Activated CD4-positive, alpha-beta T cell treated with anti-CD3 and anti-CD28 coated beads, Interleukin-2, amount 10 ng/mL, durations not matched to agents 7 days and 5 days (primary cell): ENCODE measurements at regions not wholly inside any gene's neighbourhood (a gene's known extent, or its start where the extent isn't known, plus 50 kb on each side); places are given as distances from the start of the nearest gene placed in this dataset.

Source experiments
- CTCF ChIA-PET: fragments of 350-600 bp; sonication (Branson Sonifier 250); formaldehyde crosslinking; loops from one replicate; lab custom pipeline; 2021; ENCODE audit warnings: antibody characterized with exemption; lab: Charles Lee
- POLR2A ChIA-PET: fragments of 350-600 bp; sonication (Branson Sonifier 250); formaldehyde crosslinking; loops from one replicate; lab custom pipeline; 2021; ENCODE audit warnings: antibody characterized with exemption; lab: Charles Lee
- DNase-seq: peaks from one replicate; pipeline ENCODE4 v3.0.0-alpha.2; 2020
- H3K27ac Mint-ChIP-seq: one replicate; pipeline ENCODE4 v1.8.0; 2021; ENCODE audit warnings: mild to moderate bottlenecking, moderate library complexity, mixed read lengths
- H3K27me3 Mint-ChIP-seq: one replicate; pipeline ENCODE4 v1.8.0; 2021; ENCODE audit warnings: mixed read lengths
- H3K36me3 Mint-ChIP-seq: one replicate; pipeline ENCODE4 v1.8.0; 2021; ENCODE audit warnings: low read depth, mixed read lengths
- H3K4me1 Mint-ChIP-seq: one replicate; pipeline ENCODE4 v1.8.0; 2021; ENCODE audit warnings: mixed read lengths
- H3K4me3 Mint-ChIP-seq: one replicate; pipeline ENCODE4 v1.8.0; 2021; ENCODE audit warnings: mild to moderate bottlenecking, moderate library complexity, mixed read lengths
- H3K9me3 Mint-ChIP-seq: one replicate; pipeline ENCODE4 v1.8.0; 2021; ENCODE audit warnings: mixed read lengths

- H3K9me3 Mint-ChIP-seq: no peaks in the 10 kb centered on the region
- ChIA-PET CTCF (no interaction called here), POLR2A (interaction anchor here (0.7 kb wide), 1 partner anchor 445 kb away, joined by 4 read pairs; no protein-coding TSS in a partner anchor)
- no peaks in the 10 kb centered on the region for H3K36me3 Mint-ChIP-seq
- no peaks in the 10 kb centered on the region for H3K4me1 Mint-ChIP-seq
- peaks cover 14% of the 10 kb centered on the region for H3K27me3 Mint-ChIP-seq
- H3K4me3 Mint-ChIP-seq: no peak overlapping the region
- no peak overlapping the region for H3K27ac Mint-ChIP-seq
- no peak for DNase-seq
These were observed 178.1 kb downstream of the IL15 start for GRCh38 chr4:141814499-141814898.

GRCh38 chr4:141815646-141816045 lies 179.3 kb downstream of the IL15 start:
- Mint-ChIP-seq H3K27me3 (peaks cover 14% of the 10 kb centered on the region), H3K4me1 (no peaks in the 10 kb centered on the region), H3K36me3 (no peaks in the 10 kb centered on the region), H3K9me3 (no peaks in the 10 kb centered on the region), H3K27ac (no peak overlapping the region), H3K4me3 (no peak overlapping the region)
- ChIA-PET CTCF (no interaction called here), POLR2A (no interaction called here)
- no peak for DNase-seq

- Mint-ChIP-seq H3K9me3 (no peaks in the 10 kb centered on the region), H3K36me3 (no peaks in the 10 kb centered on the region), H3K4me1 (no peaks in the 10 kb centered on the region), H3K27me3 (peaks cover 1% of the 10 kb centered on the region), H3K27ac (no peak overlapping the region), H3K4me3 (no peak overlapping the region)
- POLR2A ChIA-PET: no interaction called here
- DNase-seq: no peak
- CTCF ChIA-PET: no interaction called here
These were observed 189.9 kb downstream of the IL15 start for GRCh38 chr4:141826260-141826659.

- no peaks in the 10 kb centered on the region for H3K9me3 Mint-ChIP-seq
- no peak overlapping the region for H3K4me3 Mint-ChIP-seq
- no peak overlapping the region for H3K27ac Mint-ChIP-seq
- no peak for DNase-seq
- H3K4me1 Mint-ChIP-seq: no peaks in the 10 kb centered on the region
- CTCF ChIA-PET: no interaction called here
- no peaks in the 10 kb centered on the region for H3K36me3 Mint-ChIP-seq
- POLR2A ChIA-PET: no interaction called here
- peaks cover 1% of the 10 kb centered on the region for H3K27me3 Mint-ChIP-seq
These were observed 196.8 kb downstream of the IL15 start for GRCh38 chr4:141833209-141833608.

- no peak overlapping the region for H3K4me3 Mint-ChIP-seq
- peaks cover 10% of the 10 kb centered on the region for H3K27me3 Mint-ChIP-seq
- H3K36me3 Mint-ChIP-seq: no peaks in the 10 kb centered on the region
- CTCF ChIA-PET: no interaction called here
- no peak overlapping the region for H3K27ac Mint-ChIP-seq
- H3K9me3 Mint-ChIP-seq: no peaks in the 10 kb centered on the region
- no peaks in the 10 kb centered on the region for H3K4me1 Mint-ChIP-seq
- no peak for DNase-seq
- POLR2A ChIA-PET: no interaction called here
These were observed 204.1 kb downstream of the IL15 start for GRCh38 chr4:141840299-141840986.

GRCh38 chr4:141843136-141843535 lies 206.8 kb downstream of the IL15 start:
- CTCF ChIA-PET: no interaction called here
- no peaks in the 10 kb centered on the region for H3K9me3 Mint-ChIP-seq
- H3K4me3 Mint-ChIP-seq: no peak overlapping the region

GRCh38 chr4:141845901-141846300 lies 209.5 kb downstream of the IL15 start:
- peaks cover 13% of the 10 kb centered on the region for H3K27me3 Mint-ChIP-seq
- no peak overlapping the region for H3K4me3 Mint-ChIP-seq
- H3K36me3 Mint-ChIP-seq: no peaks in the 10 kb centered on the region
- no peaks in the 10 kb centered on the region for H3K9me3 Mint-ChIP-seq
- DNase-seq: no peak
- ChIA-PET POLR2A (no interaction called here), CTCF (no interaction called here)
- no peaks in the 10 kb centered on the region for H3K4me1 Mint-ChIP-seq
- H3K27ac Mint-ChIP-seq: no peak overlapping the region

More at GRCh38 chr4:141843136-141843535, 206.8 kb downstream of the IL15 start:
- POLR2A ChIA-PET: no interaction called here
- no peak for DNase-seq
- H3K27ac Mint-ChIP-seq: no peak overlapping the region
- no peaks in the 10 kb centered on the region for H3K36me3 Mint-ChIP-seq
- peaks cover 12% of the 10 kb centered on the region for H3K27me3 Mint-ChIP-seq
- H3K4me1 Mint-ChIP-seq: no peaks in the 10 kb centered on the region

GRCh38 chr4:141849367-141849766 lies 213.0 kb downstream of the IL15 start:
- CTCF ChIA-PET: no interaction called here
- POLR2A ChIA-PET: no interaction called here
- Mint-ChIP-seq H3K9me3 (no peaks in the 10 kb centered on the region), H3K27ac (no peak overlapping the region), H3K36me3 (no peaks in the 10 kb centered on the region), H3K27me3 (peaks cover 6% of the 10 kb centered on the region), H3K4me3 (no peak overlapping the region), H3K4me1 (no peaks in the 10 kb centered on the region)
- no peak for DNase-seq

- no peaks in the 10 kb centered on the region for H3K4me1 Mint-ChIP-seq
- DNase-seq: no peak
- H3K36me3 Mint-ChIP-seq: no peaks in the 10 kb centered on the region
- no peak overlapping the region for H3K27ac Mint-ChIP-seq
- CTCF ChIA-PET: interaction anchor here (0.6 kb wide), 1 partner anchor 868 kb away, joined by 3 read pairs; no protein-coding TSS in a partner anchor
- peaks cover 6% of the 10 kb centered on the region for H3K27me3 Mint-ChIP-seq
- POLR2A ChIA-PET: no interaction called here
- no peak overlapping the region for H3K4me3 Mint-ChIP-seq
- H3K9me3 Mint-ChIP-seq: no peaks in the 10 kb centered on the region
These were observed 213.4 kb downstream of the IL15 start for GRCh38 chr4:141849778-141850177.

GRCh38 chr4:141851246-141851891 lies 215.0 kb downstream of the IL15 start:
- peaks cover 3% of the 10 kb centered on the region for H3K27me3 Mint-ChIP-seq

GRCh38 chr4:141853091-141853764 lies 216.8 kb downstream of the IL15 start:
- CTCF ChIA-PET: no interaction called here
- H3K9me3 Mint-ChIP-seq: no peaks in the 10 kb centered on the region
- no peak overlapping the region for H3K4me3 Mint-ChIP-seq
- H3K4me1 Mint-ChIP-seq: no peaks in the 10 kb centered on the region
- DNase-seq: no peak
- H3K27ac Mint-ChIP-seq: no peak overlapping the region
- H3K27me3 Mint-ChIP-seq: peaks cover under 1% of the 10 kb centered on the region
- no peaks in the 10 kb centered on the region for H3K36me3 Mint-ChIP-seq
- POLR2A ChIA-PET: no interaction called here

More at GRCh38 chr4:141851246-141851891, 215.0 kb downstream of the IL15 start:
- CTCF ChIA-PET: no interaction called here
- no peak for DNase-seq
- Mint-ChIP-seq H3K4me3 (no peak overlapping the region), H3K36me3 (no peaks in the 10 kb centered on the region), H3K4me1 (no peaks in the 10 kb centered on the region), H3K9me3 (no peaks in the 10 kb centered on the region), H3K27ac (no peak overlapping the region)
- POLR2A ChIA-PET: no interaction called here

GRCh38 chr4:141858437-141858836 lies 222.1 kb downstream of the IL15 start:
- ChIA-PET CTCF (no interaction called here), POLR2A (no interaction called here)
- Mint-ChIP-seq H3K27me3 (no peaks in the 10 kb centered on the region), H3K4me1 (no peaks in the 10 kb centered on the region), H3K27ac (no peak overlapping the region), H3K9me3 (no peaks in the 10 kb centered on the region), H3K4me3 (no peak overlapping the region), H3K36me3 (no peaks in the 10 kb centered on the region)
- no peak for DNase-seq

GRCh38 chr4:141860974-141861373 lies 224.6 kb downstream of the IL15 start:
- Mint-ChIP-seq H3K4me3 (no peak overlapping the region), H3K9me3 (no peaks in the 10 kb centered on the region), H3K4me1 (no peaks in the 10 kb centered on the region), H3K36me3 (no peaks in the 10 kb centered on the region), H3K27ac (no peak overlapping the region), H3K27me3 (no peaks in the 10 kb centered on the region)
- ChIA-PET POLR2A (no interaction called here), CTCF (interaction anchor here (0.6 kb wide), 1 partner anchor 1548 kb away, joined by 3 read pairs; no protein-coding TSS in a partner anchor)
- no peak for DNase-seq
